ENCODE measurements at regions not wholly inside any gene's neighbourhood (a gene's known extent, or its start where the extent isn't known, plus 50 kb on each side); places are given as distances from the start of the nearest gene placed in this dataset.
A peak's percentile ranks its signal among the peaks of the same experiment; 100 is the strongest.

DNA sequence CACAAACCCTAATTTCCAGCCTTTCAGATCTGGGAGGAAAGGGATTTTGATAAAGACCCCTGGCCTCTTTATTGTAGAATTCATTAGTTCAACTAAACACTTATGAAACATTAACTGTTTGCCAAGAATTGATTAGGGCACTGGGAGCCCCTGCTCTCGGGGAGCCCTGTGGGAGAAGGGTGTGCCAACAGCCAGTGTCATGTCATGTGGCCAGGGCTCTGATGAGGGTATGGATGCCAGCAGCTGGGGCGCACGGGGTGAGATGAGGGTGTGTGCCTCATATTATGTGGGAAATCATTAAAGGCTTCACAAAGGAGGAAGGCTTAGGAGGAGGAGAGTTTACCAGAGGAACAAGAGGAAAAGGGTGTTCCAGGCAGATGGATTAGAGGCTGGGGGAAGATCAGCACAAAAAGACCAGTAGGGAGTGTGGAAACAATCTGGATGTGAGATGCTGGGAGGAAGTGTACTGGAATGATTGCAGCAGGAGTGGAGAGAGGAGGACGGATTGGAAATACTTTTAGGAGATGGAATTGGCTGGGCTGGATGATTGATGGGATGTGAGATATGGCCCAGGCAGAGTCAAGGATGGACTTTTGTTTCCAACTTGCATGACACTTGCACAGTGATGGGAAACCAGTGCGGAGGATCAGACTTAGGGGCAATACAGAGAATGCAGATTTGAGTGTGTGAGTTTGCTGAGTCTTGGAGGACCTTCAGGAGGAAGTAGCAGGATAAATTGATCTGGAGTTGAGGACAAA is 137.8 kb downstream of the CSNK2A3 start:
- no peak for DNase-seq (ENCODE audit: low spot score in 2 of 2)
- peaks cover 0 to 8% of the 10 kb centered on the region in 2 donors for H3K4me1 ChIP-seq
- TF ChIP-seq POLR2AphosphoS5 (IDR thresholded peaks at IDR 0.05) (no peak), POLR2A (IDR thresholded peaks at IDR 0.05) (no peak)
- TF ChIP-seq, protein P1, sequence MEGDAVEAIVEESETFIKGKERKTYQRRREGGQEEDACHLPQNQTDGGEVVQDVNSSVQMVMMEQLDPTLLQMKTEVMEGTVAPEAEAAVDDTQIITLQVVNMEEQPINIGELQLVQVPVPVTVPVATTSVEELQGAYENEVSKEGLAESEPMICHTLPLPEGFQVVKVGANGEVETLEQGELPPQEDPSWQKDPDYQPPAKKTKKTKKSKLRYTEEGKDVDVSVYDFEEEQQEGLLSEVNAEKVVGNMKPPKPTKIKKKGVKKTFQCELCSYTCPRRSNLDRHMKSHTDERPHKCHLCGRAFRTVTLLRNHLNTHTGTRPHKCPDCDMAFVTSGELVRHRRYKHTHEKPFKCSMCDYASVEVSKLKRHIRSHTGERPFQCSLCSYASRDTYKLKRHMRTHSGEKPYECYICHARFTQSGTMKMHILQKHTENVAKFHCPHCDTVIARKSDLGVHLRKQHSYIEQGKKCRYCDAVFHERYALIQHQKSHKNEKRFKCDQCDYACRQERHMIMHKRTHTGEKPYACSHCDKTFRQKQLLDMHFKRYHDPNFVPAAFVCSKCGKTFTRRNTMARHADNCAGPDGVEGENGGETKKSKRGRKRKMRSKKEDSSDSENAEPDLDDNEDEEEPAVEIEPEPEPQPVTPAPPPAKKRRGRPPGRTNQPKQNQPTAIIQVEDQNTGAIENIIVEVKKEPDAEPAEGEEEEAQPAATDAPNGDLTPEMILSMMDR (IDR thresholded peaks at IDR 0.05) = no peak
- no peaks in the 10 kb centered on the region for H3K36me3 ChIP-seq
- H3K27me3 ChIP-seq = no peaks in the 10 kb centered on the region
- no peaks in the 10 kb centered on the region for H3K9me3 ChIP-seq
- no peak overlapping the region for H3K27ac ChIP-seq
- intact Hi-C loops (cut with DNase I; ENCODE audit: low total_unique reads) = no loop called here
- H3K4me3 ChIP-seq = no peak overlapping the region

- intact Hi-C loops (cut with DNase I; ENCODE audit: low total_unique reads) = no loop called here
- Histone ChIP-seq H3K4me1 (peaks cover 0 to 8% of the 10 kb centered on the region in 2 donors), H3K9me3 (no peaks in the 10 kb centered on the region), H3K4me3 (no peak overlapping the region), H3K27ac (no peak overlapping the region), H3K27me3 (no peaks in the 10 kb centered on the region), H3K36me3 (no peaks in the 10 kb centered on the region)
- DNase-seq (ENCODE audit: low spot score in 2 of 2) = no peak
- TF ChIP-seq POLR2AphosphoS5 (IDR thresholded peaks at IDR 0.05) = no peak
- TF ChIP-seq, protein P1 (IDR thresholded peaks at IDR 0.05) = no peak
- TF ChIP-seq POLR2A (IDR thresholded peaks at IDR 0.05) = no peak
Observed at GRCh38 chr11:11213117-11213516, 139.9 kb downstream of the CSNK2A3 start.

- Histone ChIP-seq H3K4me3 (no peak overlapping the region), H3K9me3 (no peaks in the 10 kb centered on the region), H3K36me3 (no peaks in the 10 kb centered on the region), H3K4me1 (peaks cover 0 to 8% of the 10 kb centered on the region in 2 donors), H3K27ac (peak overlapping the region; percentile 1 to 2), H3K27me3 (no peaks in the 10 kb centered on the region)
- intact Hi-C loops (cut with DNase I; ENCODE audit: low total_unique reads) = no loop called here
- no peak for TF ChIP-seq POLR2A (IDR thresholded peaks at IDR 0.05)
- TF ChIP-seq, protein P1 (IDR thresholded peaks at IDR 0.05) = no peak
- no peak for TF ChIP-seq POLR2AphosphoS5 (IDR thresholded peaks at IDR 0.05)
- DNase-seq (ENCODE audit: low spot score in 2 of 2) = peak in 1 of 2 donors; percentile 54
Observed at GRCh38 chr11:11211888-11212287, 141.2 kb downstream of the CSNK2A3 start.

DNA sequence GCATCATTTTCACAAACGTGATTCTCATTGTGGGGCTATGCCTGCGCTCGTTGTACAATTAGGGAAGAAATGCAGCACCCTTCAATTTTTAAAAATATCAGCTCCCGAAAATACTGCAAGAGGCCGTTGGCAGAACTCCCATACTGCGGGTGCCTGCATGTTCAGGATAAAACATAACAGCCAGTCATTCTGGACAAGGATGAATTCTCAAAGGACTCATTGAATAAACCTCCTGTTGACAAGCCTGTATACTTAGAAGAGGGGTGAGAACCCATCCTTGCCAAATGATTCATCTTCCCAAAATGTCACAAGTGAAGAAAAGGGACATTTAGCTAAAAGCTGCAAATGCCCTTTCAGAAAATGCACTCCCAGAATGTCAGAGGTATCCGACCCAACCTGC is 141.9 kb downstream of the CSNK2A3 start:
- intact Hi-C loops (cut with DNase I; ENCODE audit: low total_unique reads) = no loop called here
- peak in 1 of 2 donors; percentile 48 for DNase-seq (ENCODE audit: low spot score in 2 of 2)

DNA sequence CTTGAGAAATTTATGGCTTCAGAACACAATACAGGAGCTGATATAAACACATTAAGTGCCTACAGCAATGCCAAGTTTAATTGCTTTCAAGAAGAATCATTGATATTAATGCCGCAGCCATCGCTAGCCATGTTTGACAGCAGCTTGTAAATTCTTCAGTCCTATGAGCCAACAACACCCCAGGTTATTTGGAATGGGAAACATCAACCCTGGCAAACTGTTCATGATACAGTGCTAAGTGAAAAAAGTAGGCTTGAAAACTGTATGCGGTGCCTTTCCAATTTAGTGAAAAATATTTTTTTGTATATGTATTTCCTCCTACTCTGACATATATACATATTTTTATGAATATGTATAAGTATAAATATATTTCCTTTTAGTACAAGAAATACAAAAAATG is 142.6 kb downstream of the CSNK2A3 start:
- DNase-seq (ENCODE audit: low spot score in 2 of 2) = no peak
- intact Hi-C loops (cut with DNase I; ENCODE audit: low total_unique reads) = no loop called here
- Histone ChIP-seq H3K27me3 (no peaks in the 10 kb centered on the region), H3K36me3 (no peaks in the 10 kb centered on the region), H3K27ac (no peak overlapping the region), H3K4me3 (no peak overlapping the region), H3K4me1 (peaks cover 0 to 8% of the 10 kb centered on the region in 2 donors), H3K9me3 (no peaks in the 10 kb centered on the region)
- TF ChIP-seq POLR2A (IDR thresholded peaks at IDR 0.05) = no peak
- TF ChIP-seq, protein P1 (IDR thresholded peaks at IDR 0.05) = no peak
- no peak for TF ChIP-seq POLR2AphosphoS5 (IDR thresholded peaks at IDR 0.05)

More for the DNA sequence above, 141.9 kb downstream of the CSNK2A3 start:
- H3K9me3 ChIP-seq = no peaks in the 10 kb centered on the region
- no peak for TF ChIP-seq POLR2A (IDR thresholded peaks at IDR 0.05)
- TF ChIP-seq, protein P1 (IDR thresholded peaks at IDR 0.05) = no peak
- no peak for TF ChIP-seq POLR2AphosphoS5 (IDR thresholded peaks at IDR 0.05)
- no peaks in the 10 kb centered on the region for H3K36me3 ChIP-seq
- no peaks in the 10 kb centered on the region for H3K27me3 ChIP-seq
- peaks cover 0 to 8% of the 10 kb centered on the region in 2 donors for H3K4me1 ChIP-seq
- H3K4me3 ChIP-seq = no peak overlapping the region
- H3K27ac ChIP-seq = peak overlapping the region; percentile 1 to 2
